Retinal pigment epithelial cell (primary cell): ENCODE measurements at regions not wholly inside any gene's neighbourhood (a gene's known extent, or its start where the extent isn't known, plus 50 kb on each side); places are given as distances from the start of the nearest gene placed in this dataset.
"Not testable (repeated sequence)": the region's sequence is repeated elsewhere in the genome, so short reads cannot be mapped to it uniquely, and the experiment has no call there.

Experiments used
- DNase-seq: peaks from one replicate; pipeline ENCODE4 v3.0.0-alpha.2; 2010; ENCODE audit warnings: low read depth
- H3K4me3 ChIP-seq: 2 replicates; pipeline ENCODE4 v1.5.1; 2011; ENCODE audit warnings: mild to moderate bottlenecking, low read length, control low read depth, moderate library complexity
- TF ChIP-seq, protein P1 (sequence below): conservative IDR thresholded peaks from 2 replicates; pipeline ENCODE4 v1.5.1; 2011; ENCODE audit warnings: low read depth, low read length, control low read depth, inconsistent platforms

DNA sequence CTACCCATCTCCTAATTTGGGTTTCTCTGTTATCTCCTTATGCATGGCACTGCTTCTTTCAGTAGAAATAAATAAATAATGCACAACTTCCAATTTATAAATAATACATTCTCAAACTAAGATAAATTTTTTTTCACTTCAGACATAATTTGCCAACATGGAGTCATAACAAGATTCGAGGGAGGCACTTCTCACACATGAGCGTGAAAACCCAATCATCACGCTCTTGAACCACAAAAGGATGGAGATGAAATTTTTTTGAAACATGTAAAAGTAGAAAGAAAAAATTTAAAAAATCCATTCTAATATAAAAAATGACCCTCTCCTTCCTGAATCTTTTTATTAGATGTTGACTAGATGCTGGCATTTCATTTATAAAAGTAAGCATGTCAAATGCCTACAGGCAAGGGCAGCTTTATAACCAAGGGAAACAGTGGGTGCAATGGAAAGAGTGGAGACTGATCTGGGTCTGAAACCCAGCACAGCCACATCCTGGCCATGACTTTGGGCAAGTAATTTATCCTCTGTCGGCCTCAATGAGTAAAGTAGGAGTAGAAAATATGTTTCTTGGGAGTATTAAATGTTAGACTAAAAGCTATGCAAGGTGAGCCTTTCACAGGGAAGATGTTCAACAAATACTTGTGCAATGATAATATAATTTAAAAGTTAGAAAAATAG is 185.0 kb downstream of the STK31 start:
- TF ChIP-seq, protein P1, sequence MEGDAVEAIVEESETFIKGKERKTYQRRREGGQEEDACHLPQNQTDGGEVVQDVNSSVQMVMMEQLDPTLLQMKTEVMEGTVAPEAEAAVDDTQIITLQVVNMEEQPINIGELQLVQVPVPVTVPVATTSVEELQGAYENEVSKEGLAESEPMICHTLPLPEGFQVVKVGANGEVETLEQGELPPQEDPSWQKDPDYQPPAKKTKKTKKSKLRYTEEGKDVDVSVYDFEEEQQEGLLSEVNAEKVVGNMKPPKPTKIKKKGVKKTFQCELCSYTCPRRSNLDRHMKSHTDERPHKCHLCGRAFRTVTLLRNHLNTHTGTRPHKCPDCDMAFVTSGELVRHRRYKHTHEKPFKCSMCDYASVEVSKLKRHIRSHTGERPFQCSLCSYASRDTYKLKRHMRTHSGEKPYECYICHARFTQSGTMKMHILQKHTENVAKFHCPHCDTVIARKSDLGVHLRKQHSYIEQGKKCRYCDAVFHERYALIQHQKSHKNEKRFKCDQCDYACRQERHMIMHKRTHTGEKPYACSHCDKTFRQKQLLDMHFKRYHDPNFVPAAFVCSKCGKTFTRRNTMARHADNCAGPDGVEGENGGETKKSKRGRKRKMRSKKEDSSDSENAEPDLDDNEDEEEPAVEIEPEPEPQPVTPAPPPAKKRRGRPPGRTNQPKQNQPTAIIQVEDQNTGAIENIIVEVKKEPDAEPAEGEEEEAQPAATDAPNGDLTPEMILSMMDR = no peak
- DNase-seq = no peak
- no peak overlapping the region for H3K4me3 ChIP-seq

DNA sequence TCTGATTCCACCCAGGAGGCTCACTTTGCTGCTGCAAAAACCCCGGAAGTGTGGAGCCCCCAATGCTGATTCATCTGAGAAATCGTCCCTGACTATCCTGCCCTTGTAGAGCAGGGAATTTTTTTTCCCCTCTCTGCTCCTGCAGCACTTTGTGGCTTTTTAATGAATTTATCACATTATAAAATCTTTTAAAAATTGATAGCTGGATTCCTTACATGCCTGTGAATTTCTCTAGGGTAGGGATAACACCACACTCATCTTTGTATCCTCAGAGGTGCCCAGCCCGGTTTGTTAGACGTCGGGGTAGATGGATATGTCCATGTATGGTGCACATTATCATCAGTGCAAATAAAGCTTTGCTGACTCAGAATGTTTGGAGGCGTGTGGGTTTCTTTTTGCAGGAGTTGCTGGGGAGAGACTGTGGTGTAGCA is 185.7 kb downstream of the STK31 start:
- TF ChIP-seq, protein P1 = no peak

DNA sequence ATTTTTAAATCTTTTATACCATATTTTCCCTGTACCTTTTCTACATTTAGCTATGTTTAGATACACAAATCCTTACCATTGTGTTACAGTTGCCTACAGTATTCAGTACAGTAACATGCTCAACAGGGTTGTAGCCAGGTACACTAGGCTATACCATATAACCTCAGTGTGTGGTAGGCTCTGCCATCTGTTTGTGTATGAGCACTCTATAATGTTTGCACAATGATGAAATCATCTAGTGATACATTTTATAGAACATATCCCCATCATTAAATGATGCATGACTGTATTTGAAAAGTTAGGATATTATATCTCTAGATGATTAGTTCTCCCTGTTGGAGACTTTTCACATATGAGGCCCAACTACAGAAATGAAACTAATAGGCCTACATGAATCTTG is 188.6 kb downstream of the STK31 start:
- no peak overlapping the region for H3K4me3 ChIP-seq
- DNase-seq = no peak
- TF ChIP-seq, protein P1 = no peak

More for the DNA sequence above, 185.7 kb downstream of the STK31 start:
- no peak for DNase-seq
- no peak overlapping the region for H3K4me3 ChIP-seq

DNA sequence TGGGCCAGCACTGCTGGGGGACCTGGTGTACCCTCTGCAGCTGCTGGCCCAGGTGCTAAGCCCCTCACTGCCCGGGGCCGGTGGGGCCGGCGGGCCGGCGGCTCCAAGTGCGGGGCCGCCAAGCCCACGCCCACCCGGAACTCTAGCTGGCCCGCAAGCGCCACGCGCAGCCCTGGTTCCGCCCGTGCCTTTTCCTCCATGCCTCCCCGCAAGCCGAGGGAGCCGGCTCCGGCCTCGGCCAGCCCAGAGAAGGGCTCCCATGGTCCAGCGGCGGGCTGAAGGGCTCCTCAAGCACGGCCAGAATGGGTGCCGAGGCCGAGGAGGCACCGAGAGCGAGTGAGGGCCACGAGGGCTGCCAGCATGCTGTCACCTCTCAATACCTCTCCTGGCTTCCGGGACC is 194.9 kb downstream of the STK31 start:
- DNase-seq = not testable (repeated sequence)

DNA sequence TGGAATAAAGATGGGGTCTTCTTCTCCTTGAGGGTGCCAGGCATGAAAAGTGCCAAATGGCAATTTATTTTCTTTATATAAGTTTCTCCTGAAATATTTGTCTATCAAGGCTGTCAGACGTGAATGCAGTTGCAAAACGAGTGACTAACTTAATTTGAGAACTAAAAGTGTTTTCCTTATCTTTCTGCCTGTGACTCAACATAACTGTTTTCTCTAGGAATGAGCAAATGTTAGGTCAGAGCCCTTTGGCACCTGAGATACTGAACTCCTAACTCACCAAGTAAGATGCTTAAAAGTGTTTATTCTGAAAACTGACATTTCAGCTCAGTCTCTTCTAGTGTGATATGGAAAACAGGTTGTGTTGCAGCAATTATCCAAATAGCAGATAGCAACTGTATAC is 197.0 kb downstream of the STK31 start:
- TF ChIP-seq, protein P1 = no peak
- H3K4me3 ChIP-seq = no peak overlapping the region
- no peak for DNase-seq

More for the DNA sequence above, 194.9 kb downstream of the STK31 start:
- H3K4me3 ChIP-seq = not testable (repeated sequence)

DNA sequence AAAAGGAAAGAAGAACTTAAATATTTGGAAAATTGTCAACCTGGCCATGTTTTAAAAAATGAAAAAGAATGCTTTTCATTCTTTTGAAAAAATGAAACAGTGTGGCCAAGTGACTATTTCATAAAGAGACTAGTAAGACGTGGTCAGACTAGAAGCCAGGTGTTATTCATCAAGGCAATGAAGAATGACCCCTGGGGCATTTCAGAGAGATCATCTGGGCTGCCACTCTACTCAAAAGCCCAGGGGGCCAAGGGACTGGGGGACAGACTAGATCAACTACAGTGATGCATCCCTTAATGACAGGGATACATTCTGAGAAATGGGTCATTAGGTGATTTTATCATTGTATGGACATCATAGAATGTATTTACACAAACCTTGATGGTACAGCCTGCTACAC is 199.4 kb downstream of the STK31 start:
- DNase-seq = no peak
- TF ChIP-seq, protein P1 = no peak
- no peak overlapping the region for H3K4me3 ChIP-seq

DNA sequence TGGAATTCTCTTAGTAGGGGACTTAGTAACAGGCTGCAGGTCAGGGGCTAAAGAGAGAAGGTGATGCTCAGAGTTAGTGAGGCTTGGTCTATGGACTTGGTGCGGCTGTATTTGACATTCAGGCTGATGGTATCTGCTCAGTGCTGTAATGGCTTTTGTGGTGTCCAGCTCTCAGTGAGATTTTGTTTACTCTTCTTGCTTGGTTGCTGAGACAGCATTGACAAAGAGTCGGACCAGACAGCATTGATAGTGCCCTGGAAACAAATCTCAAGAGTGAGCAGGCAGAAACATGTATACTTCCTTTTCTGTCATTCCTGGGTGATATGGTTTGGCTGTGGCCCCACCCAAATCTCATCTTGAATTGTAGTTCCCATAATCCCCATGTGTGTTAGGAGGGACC is 202.0 kb downstream of the STK31 start:
- TF ChIP-seq, protein P1 = no peak
- H3K4me3 ChIP-seq = no peak overlapping the region

DNA sequence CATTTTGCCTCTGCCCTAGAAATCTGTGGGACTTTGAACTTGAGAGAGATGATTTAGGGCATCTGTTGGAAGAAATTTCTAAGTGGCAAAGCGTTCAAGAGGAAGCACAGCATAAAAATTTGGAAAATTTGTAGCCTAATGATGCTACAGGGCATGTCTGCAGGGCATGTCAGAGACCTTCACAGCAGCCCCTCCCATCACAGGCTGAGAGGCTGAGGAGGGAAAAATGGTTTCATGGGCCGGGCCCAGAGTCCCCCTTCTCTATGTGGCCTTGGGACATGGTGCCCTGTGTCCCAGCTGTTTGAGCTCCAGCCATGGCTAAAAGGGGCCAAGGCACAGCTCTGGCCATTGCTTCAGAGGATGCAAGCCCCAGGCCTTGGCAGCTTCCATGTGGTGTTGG is 203.0 kb downstream of the STK31 start:
- no peak overlapping the region for H3K4me3 ChIP-seq
- no peak for DNase-seq
- TF ChIP-seq, protein P1 = no peak

More for the DNA sequence above, 202.0 kb downstream of the STK31 start:
- DNase-seq = no peak
